ENCODE measurements at regions not wholly inside any gene's neighbourhood (a gene's known extent, or its start where the extent isn't known, plus 50 kb on each side); places are given as distances from the start of the nearest gene placed in this dataset.

GRCh38 chr11:69348414-69349235 is 54.7 kb downstream of the MYEOV start:
- no peak for DNase-seq

- DNase-seq = no peak
Observed at GRCh38 chr11:69350040-69350439, 56.1 kb downstream of the MYEOV start.

- DNase-seq = no peak
Observed at GRCh38 chr11:69350596-69350995, 56.6 kb downstream of the MYEOV start.

GRCh38 chr11:69351460-69351859 is 57.5 kb downstream of the MYEOV start:
- no peak for DNase-seq

DNA sequence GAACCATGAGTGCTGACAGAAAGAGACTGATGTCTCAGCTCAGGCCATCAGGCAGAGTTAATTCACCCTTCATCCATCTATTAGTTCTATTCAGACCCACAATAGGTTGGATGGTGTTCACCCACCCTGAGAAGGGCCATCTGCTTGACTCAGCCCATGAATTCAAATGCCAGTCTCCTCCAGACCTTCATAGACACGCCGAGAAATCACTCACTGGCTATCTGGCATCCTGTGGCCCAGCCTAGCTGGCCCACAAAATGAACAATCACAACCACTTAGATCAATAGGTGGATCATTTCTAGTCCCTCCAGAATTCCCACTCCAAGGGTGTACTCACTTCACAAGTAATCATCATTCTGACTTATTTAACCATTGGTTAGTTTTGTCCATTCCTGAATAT is 58.2 kb downstream of the MYEOV start:
- DNase-seq = no peak

DNA sequence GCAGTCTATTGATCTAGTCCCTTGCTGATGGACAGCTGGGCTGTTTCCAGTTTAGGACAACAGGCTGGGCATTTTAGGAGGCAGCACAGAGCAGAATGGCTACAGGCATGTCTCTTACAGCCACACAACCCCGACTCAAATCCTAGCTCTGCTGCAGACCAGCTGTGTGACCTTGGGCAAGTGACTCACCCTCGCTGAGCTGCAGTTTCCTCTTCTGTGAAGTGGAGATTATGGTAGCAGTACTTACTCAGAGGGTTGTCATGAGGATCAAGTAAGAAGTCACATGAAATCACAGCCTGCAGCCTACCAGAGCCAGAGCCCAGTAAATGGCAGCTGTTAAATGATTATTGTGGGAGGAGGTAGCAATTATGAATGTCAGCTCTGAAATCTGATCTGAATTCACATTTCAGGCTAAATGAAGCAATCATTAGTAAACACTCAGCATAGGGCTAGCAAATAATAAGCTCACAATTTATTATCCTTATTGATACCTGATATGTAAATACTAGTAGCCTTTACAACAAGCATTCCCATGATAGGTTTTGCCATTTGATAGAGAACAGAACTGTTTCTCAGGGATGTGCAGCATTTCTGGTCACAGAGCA is 58.9 kb downstream of the MYEOV start:
- peak in 1 of 2 donors; percentile 30 for DNase-seq

- no peak for DNase-seq
Observed at GRCh38 chr11:69353696-69354544, 60.0 kb downstream of the MYEOV start.

- no peak for DNase-seq
Observed at GRCh38 chr11:69354545-69354897, 60.6 kb downstream of the MYEOV start.

DNA sequence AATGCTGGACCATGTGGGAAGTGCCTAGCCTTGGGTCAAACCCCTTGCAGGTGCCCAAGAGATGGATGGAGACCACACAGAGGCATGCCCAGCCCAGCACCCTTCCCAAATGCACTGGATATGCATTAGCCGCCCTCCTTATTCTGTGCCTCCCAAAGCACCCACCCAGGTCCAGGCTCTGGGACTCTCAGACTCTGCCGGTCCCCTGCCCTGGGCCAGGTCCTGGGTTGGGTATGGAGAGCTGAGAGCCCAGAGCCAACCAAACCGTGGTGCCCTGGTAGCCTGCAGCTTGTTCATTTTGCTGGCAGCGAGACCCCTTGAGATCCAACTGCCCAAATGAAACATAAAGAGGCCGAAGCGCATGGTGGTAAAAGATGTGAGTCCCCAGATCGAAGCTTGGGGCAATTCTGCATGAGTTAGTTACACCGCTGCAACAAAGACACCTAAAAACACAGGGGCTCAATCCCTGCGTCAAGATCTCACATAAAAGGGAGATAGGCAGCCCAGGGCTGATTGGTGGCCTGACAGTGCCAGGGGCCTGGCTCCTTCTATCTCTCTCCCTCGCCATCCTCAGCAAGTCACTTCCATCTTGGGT is 61.5 kb downstream of the MYEOV start:
- no peak for DNase-seq

- DNase-seq = no peak
Observed at GRCh38 chr11:69355959-69356702, 62.2 kb downstream of the MYEOV start.

DNA sequence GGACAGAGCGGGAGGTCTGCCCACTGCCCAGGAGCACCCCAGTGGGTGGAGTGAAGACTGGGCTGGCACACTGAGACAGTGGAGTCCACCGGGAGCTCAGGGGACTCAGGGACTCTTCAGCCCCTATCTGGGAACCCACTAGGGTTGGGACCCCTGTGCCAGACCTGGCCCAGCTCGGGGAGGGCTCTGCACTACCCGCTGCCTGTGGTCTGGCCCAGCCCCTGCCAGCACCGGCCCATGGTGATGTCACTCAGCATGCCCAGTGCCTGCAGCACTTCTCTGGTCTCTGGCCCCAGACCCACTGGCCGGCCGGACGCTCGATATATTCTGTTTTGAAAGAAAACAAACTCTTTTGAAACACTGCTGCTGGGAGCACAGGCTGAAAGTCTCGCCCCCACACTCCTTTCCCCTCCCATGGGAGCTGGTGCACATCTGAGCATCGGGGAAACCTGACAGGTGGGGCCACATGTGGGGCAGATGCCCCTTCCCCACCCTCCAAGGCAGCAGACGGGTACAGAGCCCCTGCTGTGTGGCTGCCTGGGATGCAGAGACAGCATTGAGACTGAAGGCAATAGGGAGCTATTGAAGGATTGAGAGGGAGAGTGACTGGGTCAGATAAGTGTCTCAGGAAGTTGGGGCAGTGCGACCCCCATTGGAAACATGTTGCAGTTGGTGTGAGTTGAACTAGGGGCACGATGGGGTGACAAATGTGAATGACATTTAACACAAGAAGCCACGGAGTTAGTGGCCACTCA is 62.9 kb downstream of the MYEOV start:
- DNase-seq = no peak

- DNase-seq = no peak
Observed at GRCh38 chr11:69357458-69358397, 63.8 kb downstream of the MYEOV start.

- no peak for DNase-seq
Observed at GRCh38 chr11:69358398-69359020, 64.6 kb downstream of the MYEOV start.

GRCh38 chr11:69359735-69360480 is 66.0 kb downstream of the MYEOV start:
- DNase-seq = no peak

DNA sequence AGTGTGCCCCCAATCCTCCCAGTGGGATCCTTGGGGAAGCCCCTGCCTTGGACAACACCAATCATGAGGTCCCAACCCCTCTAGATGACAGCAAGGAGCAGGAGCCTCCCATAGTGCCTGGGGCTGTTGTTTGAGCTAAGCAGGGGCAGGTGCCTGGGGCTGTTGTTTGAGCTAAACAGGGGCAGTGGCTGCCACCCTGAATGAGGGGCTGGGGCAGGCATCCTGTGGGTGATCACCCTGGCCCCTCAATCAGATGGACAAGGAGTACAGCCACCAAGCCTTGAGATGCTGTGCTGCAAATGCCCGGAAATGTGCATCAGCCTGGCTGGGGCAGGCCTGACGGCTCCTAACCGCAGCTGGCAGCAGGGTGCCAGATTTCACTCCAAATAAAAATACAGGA is 66.7 kb downstream of the MYEOV start:
- no peak for DNase-seq

- DNase-seq = no peak
Observed at GRCh38 chr11:69361048-69361447, 67.1 kb downstream of the MYEOV start.

DNA sequence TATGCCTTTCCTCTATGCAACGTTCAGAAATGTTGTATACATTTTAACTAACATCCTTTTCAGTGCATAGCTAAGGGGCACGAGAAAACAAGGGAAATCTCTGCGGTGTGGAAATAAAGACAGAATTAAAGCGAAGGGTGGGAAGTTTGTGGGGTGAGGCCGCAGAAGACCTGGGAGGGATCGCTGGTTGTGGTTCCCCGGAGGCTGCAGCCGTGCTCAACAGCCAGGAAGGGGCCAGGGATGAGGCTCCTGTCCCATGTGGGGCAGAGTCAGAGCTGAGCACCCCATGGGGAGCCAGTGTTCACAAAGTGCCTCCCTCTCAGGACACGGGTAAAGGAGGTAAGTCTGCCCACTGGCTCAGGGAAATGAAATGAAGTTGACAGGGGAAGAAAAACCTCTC is 67.5 kb downstream of the MYEOV start:
- no peak for DNase-seq

DNA sequence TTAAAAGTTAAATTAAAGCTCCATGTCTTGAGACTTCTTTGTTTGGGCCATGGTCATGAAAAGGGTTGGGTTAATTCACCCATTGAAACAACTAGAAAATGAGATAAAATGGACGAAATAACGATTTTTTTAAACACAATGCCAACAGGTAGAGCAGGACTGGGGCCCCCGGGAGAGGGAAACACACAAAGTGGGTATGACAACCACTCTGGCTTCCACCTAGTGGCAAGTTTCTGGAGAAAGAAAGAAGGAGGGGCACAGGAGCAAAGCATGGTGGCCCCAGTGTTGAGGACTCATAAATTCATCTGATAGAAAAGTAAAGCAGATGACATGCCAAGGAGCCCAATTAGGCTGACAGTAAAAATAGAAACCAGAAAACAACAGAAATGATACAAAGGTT is 68.4 kb downstream of the MYEOV start:
- no peak for DNase-seq

GRCh38 chr11:69364921-69365320 is 71.0 kb downstream of the MYEOV start:
- DNase-seq = no peak

Data from stimulated activated CD4-positive, alpha-beta T cell treated with anti-CD3 and anti-CD28 coated beads, Interleukin-2, amount 100 ng/mL, for 48 hours (primary cell).